Activated CD8-positive, alpha-beta memory T cell treated with anti-CD3 and anti-CD28 coated beads for 24 hours (primary cell): ENCODE measurements at regions not wholly inside any gene's neighbourhood (a gene's known extent, or its start where the extent isn't known, plus 50 kb on each side); places are given as distances from the start of the nearest gene placed in this dataset.

Experiments used
- DNase-seq: peaks from one replicate; pipeline ENCODE4 v3.0.0-alpha.2; 2020

DNA sequence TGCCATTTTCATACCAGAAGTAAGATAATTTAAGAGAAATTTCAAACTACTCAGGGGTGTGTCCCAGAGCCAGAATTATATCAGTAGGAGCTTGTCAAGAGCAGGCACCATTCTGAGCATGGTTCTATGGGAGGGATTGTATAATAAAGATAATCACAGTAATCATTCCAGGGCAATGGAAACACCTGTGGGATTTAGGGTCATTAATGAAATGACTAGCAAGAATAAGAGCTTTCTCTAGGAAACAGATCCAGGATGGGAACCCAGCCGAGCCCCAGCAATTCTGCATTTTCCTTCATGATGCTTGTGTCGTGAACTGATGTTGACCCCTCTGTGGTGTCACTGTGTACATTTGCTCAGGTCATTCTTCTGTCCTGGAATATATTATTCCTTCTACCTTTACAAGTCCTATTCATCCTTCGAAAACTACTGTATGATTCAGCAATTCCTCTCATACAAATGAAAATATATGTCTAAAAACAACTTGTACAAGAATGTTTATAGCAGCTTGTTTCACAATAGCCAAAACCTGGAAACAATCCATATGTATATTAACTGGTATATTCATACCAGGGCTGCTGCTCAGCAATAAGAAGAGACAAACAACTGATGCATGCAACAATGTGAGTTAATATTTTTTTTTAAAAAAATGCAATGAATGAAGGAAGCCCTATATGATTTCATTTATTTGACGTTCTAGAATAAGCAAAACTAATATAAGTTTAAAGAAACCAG is 687.8 kb upstream of the KLHL29 start:
- DNase-seq: no peak

DNA sequence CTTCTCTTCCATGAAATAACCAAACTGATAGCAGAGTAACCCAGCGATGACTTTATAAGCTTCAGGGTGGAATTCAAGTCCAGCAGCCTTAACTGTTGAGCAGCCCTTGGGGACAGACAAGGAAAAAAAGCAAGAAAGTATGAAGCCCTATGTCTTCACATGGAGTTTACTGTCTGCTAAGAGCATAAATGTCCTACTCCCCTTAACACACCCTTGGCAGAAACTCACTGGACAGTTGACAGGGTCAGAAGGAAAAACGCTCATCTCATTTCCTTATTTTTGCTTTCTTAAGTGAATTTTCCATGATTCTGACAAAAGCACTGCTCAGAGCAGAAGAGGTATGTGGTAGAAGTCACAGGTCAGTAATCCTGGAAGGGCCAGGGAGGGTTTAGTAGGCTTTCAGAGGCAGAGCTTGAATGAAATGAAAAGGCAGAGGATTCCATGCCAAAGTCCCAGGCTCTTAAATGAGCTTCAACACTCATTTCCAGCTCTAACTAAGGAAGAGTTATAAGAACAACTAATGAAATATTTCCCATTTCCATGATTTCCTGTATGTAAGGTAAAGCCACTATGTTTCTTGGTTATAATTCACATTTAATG is 683.3 kb upstream of the KLHL29 start:
- DNase-seq: no peak

DNA sequence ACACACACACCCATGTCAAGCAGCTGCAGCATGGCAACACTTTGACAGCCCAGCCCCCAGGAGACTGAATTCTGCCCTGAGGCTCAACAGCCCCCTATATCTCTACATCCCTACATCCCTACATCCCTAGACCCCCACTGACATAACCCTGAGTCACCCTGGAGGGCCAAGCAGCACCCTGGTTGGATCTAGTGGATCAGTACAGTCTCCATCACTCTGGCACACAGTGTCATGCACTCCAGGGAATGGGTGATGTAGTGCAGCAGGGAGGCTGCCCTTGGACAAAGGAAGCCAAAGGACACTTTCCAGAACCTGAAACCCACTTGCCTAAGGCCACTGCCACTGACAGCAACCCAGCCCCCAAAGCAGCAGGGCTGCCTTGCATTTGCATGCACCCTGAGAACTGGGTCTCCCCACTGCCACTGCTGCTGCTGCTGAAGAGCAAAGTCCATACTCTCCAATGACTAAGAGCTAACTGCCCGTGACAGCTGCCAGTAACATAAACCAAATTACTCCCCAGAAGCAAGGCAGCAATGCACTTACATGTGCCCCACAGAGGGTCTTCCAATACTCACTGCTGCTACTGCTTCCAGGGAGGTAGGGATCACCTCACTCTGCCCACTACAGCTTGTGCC is 681.6 kb upstream of the KLHL29 start:
- DNase-seq: no peak

DNA sequence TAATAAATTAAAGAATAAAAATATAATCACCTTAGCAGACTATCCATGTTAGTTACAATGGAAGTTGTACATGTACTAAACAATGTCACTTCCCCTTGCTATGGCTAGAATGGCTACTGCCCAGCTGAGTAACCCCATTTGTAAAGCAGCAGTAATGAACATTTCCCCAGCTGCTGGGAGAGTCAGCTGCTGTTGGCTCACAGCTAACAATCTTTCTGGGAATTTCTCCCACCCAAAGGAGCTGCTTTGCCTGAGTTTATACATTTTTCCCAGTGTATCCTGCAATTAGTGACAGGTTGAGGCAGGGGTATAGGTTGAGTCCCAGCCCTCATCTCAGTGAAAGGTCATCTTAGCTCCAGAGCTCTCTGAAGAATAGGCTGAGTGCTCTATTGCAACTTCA is 665.6 kb upstream of the KLHL29 start:
- no peak for DNase-seq

DNA sequence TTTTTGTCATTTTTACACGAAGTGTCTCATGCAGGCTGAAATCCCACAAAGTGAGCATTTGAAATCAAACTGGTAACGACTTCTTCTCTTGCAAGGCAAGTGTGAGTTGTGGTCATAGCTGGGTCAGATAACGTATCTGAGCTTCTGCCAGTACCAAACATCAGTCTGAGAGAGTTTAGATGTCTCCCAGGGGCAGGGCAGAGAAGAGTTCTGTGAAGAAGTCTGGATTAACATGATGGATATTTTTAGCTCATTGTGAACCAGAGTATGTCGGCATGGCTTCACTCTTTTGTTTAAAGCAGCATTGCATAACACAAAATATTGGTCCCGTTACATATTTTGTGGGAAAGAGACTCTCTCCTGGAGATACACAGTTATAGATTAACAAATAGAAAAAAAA is 655.5 kb upstream of the KLHL29 start:
- DNase-seq: no peak

DNA sequence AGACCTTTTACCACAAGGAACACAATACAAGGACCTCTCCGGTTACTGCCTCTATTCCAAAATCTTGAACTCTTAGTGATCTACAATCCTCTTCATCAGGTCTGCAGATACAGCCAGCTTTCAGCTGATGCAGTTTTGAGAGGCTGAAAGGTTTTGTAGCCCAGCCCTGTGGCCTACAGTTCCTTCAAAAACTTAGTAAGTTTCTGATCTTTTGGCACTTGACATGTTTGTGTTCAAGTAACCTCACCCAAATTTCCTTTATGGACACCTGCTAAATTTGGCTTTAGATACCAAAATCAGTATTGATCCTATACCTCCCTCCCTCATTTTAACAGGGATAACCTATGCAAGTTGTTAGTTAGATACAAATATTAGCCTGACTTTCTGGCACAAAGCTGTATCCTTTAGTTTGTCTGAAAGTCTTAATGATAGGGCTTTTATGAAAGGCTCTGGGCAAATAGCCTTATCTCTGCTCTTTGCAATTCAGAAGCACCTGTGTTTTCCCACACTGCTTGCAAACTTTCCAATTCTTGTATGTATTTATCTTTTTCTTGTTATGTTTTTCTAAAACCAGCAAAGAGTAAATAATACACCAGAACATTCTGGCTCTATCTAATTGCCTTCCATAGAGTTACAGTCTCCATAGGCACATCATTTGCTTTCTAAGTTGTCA is 650.5 kb upstream of the KLHL29 start:
- no peak for DNase-seq

DNA sequence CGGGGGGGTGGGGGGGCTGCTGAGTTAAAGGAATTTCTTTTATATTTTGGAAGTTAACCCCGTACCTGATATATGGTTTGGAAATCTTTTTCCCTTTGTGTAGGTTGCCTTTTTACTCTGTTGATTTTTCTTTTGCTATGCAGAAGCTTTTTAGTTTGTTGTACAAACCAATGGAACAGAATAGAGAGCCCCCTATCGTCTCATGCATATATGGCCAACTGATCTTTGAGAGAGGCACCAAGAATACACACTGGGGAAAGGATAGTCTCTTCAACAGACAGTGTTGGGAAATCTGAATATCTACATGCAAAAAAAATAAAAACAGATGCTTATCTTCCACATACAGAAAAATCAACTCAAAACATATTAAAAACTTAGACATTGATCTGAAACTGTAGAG is 647.8 kb upstream of the KLHL29 start:
- no peak for DNase-seq

DNA sequence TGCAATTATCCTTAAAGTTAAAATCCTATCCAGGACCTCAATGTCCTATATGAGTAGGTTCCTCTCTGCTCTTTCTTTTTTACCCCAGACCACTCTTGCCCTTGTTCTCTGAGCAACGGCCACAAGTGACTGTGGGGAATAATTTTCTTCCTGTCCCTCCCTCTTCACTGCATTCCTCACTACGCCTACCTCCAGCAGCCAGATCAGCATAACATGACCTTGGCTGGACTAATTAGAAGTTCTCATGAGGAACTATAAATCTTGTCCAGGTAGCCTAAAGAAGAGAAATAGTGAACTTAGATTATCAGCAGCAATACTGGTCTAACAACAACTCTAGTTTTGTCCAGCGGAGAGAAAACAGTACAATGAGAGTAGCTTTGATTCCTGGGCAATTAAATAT is 643.8 kb upstream of the KLHL29 start:
- DNase-seq: no peak

DNA sequence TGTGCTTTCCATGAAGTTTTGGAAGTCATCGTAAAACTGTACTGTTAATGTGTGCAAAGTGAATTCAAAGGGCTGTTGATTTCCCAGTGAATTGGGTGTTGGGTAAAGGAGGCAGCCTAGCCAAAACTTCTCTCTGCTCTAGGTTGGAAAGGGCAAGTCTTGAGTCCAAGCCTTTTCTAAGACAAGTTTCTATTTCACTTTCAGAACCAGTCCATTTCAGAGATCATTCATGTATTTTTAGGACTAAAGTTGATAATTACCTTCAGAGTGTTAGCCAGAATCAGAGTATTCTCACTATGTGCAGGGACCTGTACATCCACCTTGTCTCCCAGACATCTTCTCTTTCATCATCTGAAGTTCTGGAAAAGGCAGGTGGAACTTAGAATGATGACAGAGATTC is 636.1 kb upstream of the KLHL29 start:
- no peak for DNase-seq

DNA sequence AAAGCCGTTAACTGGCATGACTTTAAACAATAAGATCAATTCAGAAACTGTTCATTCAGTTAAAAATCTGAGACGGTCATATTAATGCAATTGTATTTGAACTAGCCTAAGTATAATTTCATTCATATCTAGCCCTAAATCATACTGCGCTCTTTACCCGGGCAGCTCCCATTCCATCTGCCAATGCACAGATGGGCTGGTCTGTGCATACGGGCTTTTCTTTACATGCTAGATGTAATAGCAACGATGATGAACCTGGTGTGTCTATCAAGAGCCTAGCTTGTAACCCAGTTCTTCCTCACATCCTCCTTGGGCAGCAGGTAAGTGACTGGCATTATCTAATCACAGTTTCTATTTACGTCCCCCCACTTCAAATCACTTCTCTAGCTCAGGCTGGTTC is 631.5 kb upstream of the KLHL29 start:
- DNase-seq: no peak

DNA sequence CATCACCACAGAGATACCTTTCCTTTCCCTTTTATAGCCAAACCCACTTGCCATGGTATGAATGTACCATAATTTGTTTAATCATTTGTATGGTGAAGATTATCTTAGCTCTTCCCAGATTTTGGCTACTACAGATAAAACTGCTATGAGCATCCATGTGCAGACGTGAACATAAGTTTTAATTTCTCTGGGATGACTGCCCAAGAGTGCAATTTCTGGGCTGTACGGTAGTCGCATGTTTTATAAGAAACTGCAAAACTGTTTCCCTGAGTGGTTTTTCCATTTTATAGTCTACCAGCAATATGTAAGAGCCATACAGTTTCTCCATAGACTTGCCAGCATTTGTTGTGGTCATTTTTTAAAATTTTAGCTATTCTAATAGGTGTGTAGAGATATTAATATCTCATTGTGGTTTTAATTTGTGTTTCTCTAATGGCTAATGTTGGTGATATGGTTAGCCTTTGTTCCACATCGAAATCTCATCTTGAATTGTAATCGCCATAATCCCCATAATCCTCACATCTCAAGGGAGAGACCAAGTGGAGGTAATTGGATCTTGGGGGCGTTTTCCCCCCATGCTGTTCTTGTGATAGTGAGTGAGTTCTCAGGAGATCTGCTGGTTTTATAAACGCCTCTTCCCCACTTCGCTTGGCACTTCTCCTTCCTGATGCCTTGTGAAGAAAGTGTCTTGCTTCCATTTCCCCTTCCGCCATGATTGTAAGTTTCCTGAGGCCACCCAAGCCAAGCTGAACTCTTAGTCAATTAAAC is 628.5 kb upstream of the KLHL29 start:
- DNase-seq: no peak

DNA sequence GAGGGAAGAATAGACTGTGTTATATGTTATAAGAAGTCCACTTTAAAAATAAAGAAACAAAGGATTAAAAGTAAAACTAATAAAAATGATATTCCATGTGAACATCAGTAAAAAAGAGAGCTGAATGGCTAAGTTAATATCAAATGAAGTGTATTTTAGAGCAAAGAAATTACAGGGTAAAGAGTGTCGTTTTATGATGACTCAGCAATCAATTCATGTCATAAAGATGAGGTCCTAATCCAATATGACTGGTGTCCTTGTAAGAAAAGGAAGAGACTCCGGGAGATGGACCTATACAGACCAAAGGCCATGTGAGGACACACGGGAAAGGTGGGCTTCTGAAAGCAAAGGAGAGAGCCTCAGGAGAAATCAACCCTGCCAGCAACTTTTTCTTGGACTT is 615.5 kb upstream of the KLHL29 start:
- DNase-seq: no peak

DNA sequence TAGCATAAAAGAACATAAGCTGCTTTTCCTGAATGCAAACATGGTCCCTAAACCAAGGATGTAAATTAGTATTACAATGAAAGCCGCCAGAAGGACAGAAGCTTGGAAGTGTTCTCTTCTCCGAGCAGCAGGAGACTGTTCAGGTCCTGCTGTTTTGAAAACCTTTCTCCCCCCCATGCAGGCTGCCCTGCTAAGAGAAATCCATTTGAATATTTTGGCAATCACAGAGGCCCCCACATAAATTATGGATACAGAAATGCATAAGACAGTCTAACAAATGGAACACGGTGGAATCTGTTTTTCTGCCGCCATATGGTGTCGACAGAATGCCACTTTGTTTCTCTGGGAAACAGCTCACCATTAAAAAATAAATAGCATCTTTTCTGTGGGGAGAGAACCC is 600.4 kb upstream of the KLHL29 start:
- no peak for DNase-seq

DNA sequence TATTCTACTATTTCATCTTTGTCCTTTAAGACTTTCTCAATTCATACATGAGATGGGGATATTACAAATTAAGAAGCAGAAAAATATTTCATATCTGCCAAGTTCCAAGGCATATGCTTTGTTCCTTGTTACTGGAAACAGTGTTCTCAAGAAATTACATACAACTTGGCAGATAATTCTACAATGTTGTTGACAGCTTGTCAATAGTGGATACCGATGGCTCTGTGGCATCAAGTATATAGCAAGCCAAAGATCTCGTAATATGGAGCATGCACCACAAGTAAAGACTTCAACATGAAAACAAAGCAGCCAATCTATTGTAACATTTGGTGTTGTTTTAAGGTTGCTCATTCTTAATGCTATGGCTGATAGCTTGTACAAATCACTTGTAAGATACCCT is 598.2 kb upstream of the KLHL29 start:
- no peak for DNase-seq

DNA sequence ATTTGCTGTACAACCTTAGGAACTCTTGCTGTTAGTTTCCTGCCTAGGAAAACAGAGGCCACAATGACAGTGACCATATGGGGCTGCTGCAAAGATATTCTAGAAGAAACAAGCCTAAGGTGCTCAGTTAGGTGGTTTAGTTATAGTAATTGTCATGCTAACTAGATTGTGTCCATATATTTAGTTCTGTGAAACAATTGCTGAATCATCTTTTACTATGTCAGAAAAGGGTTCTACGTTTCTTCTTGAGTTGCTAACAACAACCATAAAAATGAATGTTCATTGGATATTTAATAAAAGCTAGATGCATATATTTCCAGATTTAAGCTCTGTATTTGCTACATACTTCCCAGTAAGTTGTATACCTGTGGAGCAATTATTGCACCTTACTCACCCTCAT is 597.2 kb upstream of the KLHL29 start:
- no peak for DNase-seq

DNA sequence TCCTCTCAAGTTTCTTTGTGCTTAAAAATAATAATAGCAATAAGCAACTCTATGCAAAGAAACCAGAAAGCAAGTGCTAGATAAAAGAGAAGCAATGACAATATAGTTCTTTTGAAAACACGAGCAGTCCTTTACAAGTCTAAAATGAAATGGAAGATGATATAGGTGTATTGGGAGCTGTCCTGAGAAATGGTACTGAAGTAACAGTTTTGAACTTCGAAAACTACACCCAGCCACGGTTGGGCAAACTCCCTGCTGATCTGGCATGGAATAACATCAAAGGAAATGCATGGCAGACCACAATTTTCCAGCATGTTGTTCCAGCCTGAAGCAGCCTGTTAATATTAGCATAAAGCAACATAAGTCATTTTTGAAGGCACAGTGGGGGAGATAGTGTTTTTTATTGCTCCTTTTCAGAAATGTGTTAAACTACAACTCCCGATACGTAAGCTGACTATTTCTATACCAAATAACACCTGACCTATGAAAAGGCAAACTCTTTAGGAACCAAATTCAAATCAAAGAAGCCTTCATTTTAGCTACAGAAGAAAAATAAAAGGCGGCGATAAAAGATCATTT is 596.1 kb upstream of the KLHL29 start:
- DNase-seq: no peak

DNA sequence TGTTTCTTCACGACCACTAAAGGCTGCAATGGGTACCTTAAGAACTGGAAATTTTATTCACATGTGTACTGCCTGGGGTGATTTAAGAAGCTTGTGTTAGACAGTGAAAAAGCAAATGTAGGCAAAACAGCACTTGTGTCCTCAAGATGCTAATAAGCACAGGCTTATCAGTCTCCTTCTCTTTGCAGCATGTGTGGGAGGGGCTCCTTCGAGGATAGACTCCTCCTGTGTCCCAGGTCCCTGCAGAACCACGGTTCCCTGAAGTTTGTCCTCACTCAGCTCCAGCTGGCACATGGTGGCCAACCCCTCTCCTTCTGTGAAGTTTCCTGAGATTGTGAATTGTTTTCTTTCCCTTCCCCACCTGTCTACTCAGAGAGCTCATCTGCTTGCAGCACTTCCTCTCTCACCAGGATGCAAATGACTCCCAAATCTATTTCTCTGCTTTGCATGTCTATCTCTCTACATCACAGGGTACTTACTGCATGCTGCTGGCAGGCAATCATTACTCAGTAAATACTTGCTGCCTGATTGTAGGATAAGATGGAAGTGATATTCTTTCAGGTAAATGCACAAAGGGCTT is 589.6 kb upstream of the KLHL29 start:
- DNase-seq: no peak

DNA sequence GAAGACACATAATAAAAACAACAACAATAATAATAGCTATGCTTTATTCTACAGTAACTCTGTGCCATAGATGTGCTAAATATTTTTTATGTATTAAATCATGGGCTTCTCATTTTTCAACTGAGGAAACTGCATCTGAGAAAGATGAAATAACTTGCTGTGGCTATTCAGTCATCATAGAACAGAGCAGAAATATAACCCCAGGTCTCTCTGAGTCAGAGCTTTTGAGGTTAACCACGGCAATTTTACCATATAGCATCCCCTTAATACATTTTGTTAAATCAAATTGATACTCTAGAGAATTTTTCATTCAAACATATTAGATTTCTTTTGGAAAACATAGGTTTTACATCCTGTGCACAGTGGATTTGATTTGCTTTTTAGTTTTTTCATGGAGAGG is 586.6 kb upstream of the KLHL29 start:
- no peak for DNase-seq

DNA sequence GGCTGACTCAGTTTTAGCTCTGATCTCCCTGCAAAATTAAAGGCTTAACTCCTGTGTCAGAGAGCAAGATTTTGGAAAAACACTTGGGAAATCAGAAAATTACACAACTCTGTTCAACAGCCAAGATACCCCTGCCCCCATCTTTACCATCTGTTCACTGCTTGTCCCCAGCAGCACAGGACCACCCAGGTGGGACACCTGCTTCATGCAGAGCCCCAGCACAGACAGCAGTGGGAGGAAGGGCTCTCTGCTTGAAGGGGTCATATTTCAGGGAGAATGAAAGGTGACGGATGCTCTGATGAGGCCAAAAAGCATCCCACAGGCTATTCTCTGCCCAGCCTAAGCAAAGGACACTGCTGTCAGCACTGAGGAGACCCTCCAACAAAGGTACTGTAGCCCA is 584.6 kb upstream of the KLHL29 start:
- no peak for DNase-seq

DNA sequence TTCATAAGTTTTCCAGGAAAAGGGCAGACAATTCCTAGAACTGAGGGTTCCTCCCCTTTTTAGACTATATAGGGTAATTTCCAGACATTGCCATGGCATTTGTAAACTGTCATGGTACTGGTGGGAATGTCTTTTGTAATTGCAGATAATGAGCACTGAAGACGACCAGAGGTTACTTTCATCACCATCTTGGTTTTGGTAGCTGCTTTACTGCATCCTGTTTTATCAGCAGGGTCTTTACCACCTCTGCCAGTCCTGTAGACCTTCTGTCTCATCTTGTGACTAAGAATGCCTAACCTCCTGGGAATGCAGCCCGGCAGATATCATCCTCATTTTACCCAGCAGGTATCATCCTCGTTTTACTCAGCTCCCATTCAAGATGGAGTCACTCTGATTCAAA is 583.9 kb upstream of the KLHL29 start:
- no peak for DNase-seq

DNA sequence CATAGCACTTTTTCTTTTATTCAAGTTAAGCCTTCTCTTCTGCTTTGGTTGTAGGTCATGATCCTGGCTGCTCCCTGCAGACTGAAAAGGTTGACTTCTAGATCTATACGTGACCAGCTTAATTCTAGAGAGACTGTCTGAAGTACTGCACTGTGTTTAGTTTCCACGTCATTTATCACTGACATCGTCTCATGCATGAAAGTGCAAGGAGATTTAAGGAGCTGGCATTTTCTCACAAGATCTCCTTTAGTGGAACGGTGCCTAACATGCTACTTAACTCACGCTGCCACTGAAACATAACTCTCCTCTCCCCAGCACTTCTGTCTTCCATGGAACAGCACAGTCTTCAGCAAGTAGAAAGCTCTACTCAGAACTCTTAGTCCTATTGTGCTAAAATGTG is 583.0 kb upstream of the KLHL29 start:
- no peak for DNase-seq

DNA sequence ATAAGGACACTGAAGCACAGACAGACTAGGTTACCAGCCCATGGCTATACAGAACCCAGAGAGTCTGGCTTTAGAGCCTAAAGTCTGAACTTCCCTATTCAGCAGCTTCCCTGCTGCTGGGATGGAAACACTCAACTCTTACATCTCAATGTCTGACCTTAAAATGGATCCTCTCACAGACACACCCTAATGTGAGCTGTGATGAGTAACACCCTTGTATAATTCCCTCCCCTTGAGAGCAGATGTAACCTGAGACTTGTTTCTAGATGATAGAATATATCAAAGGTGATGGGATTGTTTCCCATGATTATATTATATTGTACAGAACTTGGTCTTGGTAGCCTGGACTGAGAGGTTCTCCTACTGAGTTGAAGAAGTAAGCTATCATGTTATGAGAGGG is 577.1 kb upstream of the KLHL29 start:
- DNase-seq: no peak

DNA sequence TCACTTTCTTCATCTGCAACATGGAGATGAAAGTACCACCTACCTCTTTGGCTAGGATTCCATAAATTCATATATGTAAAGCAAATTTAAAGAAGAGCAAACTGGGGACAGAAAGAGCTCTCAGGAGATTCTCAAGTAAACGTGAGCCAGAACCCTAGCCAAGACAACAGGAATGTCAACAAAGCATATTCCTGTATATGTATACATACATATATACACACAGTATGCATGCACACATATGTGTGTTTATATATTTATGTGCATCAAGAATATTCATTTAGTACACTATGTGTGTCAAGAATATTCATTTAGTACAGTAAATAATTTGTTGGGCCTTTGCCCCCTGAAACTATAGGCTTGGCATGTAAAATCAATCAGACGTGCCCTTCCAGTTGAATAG is 574.4 kb upstream of the KLHL29 start:
- DNase-seq: no peak
